ENCODE measurements at regions not wholly inside any gene's neighbourhood (a gene's known extent, or its start where the extent isn't known, plus 50 kb on each side); places are given as distances from the start of the nearest gene placed in this dataset.
"Not testable (repeated sequence)": the region's sequence is repeated elsewhere in the genome, so short reads cannot be mapped to it uniquely, and the experiment has no call there.

DNA sequence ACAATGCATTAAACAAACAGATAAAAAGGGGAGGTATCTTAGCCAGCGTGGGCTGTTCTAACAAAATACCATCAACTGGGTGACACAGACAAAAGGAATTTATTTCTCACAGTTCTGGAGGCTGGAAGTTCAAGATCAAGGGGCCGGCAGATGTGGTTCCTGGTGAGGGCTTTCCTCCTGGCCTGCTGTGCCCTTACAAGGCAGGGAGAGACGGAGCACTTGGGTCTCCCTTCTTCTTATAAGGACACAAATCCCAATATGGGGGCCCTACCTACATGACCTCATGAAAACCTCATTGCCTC lies 281.6 kb upstream of the KLF14 start:
- no peak for DNase-seq (ENCODE audit: low read depth in 2 of 2)

DNA sequence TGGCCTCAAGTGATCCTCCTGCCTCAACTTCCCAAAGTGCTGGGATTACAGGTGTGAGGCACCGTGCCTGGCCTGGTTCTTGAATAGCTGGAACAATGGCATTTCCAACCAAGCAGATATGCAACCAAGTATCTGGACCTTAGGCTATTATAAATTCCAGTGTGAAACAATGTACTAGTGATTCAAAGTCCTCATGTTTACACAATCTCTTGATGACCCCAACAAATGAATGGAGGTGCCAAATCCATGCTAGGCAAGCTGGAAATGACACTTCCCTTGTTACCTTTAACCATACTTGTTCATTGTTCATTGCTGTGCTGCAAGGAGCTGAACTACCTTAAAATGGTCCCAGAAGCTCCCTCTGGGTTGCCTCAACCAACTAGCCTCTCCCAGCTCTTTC lies 282.2 kb upstream of the KLF14 start:
- DNase-seq (ENCODE audit: low read depth in 2 of 2) = no peak

DNA sequence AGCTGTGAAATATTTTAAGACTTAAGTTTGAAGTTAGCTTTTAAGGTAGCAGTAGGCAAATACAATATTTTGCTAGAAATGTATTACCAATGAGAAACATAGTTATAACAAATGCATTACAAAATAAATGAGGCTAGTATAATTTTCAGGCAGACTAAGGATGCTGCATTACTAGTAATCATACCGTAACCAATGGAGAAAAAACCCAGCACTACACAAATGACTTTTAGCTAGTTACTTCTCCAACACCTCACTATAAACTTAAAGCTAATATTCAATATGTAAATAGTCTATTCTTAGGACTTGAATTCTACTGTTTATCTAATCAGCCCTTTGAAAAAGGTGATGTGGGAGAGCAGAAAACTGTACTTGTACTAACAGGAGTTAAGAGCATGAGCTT lies 285.3 kb upstream of the KLF14 start:
- no peak for DNase-seq (ENCODE audit: low read depth in 2 of 2)

DNA sequence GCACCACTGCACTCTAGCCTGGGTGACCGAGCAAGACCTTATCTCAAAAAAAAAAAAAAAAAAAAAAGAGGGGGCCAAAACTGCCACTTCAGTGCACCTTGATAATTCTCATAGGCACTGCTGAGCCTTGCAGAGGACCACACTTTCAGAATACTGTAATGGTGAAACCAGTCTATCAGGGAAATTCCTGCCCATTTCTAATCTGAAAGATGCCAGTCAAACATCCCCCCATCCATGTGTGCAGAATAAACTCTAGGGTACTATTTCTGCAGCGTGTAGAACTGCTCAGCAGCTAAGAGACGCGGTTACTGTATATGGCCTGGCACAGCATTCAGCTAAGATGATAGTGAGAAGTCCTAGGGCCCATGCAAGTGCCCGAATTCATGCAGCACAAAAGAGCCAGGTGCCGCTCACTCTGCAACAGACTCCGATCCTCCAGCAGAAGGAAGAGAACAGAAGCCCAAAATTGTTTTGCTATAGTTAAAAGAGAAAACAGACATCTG lies 286.8 kb upstream of the KLF14 start:
- no peak for DNase-seq (ENCODE audit: low read depth in 2 of 2)

DNA sequence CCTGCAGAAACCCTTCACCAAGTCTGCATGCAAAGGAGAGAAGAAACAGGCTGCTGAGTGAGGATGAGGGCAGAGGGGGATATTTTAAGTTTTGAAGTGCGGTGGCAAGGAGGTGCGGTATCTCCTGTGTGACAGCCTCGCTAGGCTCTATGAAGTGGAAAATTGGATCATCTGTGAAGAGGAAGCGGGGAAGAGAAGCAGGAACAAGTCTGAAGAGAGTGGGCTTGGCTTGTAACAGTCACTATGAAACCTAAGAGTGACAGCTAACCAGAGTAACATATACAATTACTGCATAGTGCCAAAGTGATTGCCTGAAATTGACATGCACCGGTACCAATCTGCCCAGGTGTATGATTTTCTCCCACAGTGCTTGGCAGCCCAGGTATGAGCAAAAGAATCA lies 287.5 kb upstream of the KLF14 start:
- DNase-seq (ENCODE audit: low read depth in 2 of 2) = no peak

DNA sequence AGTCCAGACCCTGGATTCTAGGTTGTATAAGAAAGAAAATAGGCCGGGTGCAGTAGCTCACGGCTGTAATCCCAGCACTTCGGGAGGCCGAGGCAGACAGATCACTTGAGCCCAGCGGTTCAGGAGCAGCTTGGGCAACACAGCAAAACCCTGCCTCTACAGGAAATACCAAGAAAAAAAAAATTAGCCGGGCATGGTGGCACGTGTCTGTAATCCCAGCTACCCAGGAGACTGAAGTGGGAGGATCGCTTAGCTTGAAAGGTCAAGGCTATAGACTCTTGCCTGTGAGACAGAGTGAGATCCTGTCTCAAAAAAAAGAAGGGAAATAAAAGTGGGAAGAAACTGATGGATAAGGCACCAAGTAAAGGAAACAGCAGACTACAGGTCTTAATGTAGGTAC lies 287.9 kb upstream of the KLF14 start:
- DNase-seq (ENCODE audit: low read depth in 2 of 2) = no peak

DNA sequence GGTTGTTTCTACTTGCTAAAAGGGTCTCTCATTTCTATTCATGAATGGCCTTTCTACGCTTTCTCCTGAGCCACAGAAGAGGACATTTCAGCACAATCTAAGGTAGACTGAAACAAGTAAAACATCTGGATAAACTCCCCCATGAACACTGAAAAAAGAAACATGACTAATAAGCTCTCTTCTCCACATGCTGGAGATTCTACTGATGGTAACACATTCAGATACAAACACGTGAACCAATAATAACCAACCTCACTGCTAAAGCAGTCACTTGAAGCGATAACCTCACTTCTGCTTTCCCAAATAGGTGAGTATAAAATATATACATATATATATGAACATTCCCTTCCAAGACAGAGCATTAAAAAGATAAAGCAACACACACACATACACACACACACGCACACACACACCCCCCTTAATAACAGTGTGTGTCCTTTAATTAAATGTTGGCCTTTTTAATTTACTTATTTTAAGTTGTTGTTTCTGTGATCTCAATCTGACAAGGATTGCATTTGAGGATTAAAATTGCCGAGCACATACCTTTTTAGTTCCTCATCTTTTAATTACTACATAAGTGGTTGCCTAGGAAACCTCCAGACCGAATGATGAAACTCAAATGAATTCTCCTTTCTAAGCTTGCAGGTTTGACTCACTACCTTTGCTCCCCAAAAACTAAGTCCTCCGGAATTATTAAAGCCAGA lies 292.4 kb upstream of the KLF14 start:
- DNase-seq (ENCODE audit: low read depth in 2 of 2) = no peak

DNA sequence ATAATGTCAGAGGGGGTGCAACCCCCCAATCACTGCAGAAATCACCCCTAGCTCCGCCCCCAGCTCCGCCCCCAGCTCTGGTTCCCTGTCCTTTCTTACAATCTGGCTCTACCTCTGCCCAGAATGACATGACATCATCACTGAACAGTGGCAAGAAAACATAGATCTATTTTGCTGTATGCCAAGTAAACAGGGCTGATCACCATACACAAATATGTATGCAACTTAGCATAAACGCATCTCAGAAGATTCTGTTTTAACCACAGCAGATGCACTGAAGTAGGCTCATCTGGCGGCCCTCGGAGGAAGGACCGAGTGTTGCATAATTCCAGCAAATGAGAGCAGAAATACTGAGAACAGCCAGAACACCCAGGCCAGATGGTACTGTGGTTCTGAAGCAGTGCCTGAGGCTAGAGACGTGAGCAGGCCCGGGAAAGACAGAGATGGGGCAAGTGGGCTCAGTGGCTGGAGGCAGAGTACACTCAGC lies 293.3 kb upstream of the KLF14 start:
- DNase-seq (ENCODE audit: low read depth in 2 of 2) = no peak

DNA sequence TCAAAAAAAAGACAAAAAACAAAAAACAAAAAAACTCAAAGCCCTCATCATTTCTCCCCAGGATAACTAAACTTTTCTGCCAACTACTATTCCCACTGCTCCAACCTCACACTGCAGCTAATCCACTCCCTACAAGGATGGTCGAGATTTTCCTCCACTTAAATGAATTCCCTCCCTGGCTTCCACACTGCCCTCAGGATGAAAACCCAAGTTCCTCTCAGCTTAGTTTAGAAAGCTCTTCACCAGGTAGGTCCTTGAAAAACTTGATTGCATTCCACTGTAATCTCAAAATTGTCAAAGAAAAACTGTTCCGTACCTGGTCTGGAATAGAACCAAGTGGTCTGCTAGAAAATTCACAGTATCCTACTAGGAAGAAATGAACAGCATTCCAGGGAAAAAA lies 294.3 kb upstream of the KLF14 start:
- no peak for DNase-seq (ENCODE audit: low read depth in 2 of 2)

DNA sequence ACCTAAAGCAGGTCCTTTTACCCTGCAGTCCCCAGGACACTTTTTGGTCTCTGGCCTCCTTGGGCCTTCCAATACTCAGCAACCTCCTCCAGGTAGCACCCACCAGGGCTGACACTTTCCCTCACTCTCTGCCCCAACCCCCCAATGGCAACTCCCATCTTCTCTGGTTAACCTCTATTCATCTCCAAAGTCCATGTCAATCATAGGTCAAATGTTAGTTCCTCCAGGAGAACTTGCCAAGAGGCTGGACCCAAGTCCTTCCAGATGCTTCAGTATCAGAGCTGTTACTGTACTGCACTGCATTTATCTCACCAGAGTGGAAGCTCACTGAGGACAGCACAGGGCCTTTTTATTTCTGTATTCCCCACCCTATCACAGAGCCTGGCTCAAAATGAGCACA lies 295.0 kb upstream of the KLF14 start:
- DNase-seq (ENCODE audit: low read depth in 2 of 2) = no peak

DNA sequence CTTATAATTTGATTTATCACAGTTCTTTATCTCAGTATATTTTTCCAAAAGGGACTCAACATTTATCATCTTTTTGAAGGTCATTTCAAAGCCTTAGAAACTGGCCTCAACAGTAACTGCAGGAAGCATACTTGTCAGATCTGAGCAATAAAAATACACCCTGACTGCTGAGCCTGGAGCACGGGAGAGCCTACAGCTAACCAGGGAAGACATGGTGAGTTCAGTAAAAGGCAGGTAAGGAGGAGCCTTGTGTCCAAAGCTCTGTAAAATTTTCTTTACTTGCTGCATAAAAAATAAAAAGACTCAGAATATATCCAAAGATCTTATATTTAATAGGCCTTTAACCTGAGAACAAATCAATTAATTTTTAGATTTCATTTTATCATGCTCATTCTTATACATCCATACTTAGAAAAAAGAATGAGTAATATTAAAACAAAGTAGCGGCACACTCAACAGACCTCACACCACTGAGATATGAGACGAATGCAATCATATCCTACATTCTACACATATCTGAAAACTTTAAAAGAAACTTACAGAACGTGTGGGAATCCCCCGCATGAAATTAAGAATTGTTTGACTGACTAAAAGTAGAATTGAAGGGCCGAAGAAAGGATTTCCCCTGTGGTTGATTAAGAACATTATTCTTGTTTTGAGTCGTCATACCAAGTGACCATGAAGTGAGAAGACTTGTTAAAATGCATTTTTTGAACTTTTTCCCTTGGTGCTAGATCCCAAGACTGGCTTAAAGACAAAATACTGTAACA lies 296.4 kb upstream of the MKLN1 start:
- DNase-seq (ENCODE audit: low read depth in 2 of 2) = no peak

DNA sequence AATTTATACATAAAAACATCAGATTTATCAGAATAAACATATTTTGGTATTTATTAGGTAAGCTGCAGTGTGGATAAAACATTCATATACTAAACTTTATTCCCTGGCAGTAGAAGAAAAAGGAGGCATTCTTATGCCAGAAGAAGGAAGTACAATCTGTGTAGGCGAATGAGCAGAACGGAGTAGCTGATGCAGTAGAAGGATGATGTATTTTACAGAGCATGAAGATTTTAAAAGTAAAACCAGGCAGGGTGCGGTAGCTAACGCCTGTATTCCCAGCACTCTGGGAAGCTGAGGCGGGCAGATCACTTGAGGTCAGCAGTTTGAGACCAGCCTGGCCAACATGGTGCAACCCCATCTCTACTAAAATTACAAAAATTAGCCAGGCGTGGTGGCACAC lies 294.9 kb upstream of the MKLN1 start:
- DNase-seq (ENCODE audit: low read depth in 2 of 2) = no peak

DNA sequence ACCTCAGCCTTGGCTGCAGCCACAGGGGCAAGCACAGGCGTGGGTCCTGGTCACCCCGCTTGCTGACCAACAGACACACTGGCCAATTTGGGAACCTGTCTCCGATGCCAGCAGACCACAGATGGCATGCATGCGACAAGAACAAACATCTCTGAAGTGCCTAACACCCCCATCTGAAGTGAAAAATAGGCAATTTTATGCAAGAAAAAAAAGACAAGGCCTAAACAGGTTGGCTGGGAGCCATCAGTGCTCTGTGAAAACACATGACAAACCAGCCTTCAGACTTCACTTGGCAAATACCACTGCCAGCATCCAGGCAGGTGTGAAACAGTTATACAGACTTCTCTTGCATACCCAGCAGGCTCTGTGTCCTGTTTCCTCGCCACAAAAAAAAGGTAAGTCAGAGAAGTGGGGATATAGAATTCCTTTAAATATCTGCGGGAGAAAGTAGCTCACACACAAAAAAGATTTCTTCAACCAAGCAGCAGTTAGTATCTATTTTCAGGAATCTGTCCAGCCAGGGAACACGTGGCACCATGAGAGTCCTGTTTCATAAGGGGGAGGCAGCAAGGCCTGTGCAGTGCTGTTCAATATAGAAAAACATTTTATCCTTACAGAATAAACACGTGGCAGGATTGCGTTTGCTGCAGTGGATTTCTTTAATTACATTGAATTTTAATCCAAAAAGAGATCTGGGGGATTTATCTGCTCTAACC lies 293.4 kb upstream of the MKLN1 start:
- no peak for DNase-seq (ENCODE audit: low read depth in 2 of 2)

DNA sequence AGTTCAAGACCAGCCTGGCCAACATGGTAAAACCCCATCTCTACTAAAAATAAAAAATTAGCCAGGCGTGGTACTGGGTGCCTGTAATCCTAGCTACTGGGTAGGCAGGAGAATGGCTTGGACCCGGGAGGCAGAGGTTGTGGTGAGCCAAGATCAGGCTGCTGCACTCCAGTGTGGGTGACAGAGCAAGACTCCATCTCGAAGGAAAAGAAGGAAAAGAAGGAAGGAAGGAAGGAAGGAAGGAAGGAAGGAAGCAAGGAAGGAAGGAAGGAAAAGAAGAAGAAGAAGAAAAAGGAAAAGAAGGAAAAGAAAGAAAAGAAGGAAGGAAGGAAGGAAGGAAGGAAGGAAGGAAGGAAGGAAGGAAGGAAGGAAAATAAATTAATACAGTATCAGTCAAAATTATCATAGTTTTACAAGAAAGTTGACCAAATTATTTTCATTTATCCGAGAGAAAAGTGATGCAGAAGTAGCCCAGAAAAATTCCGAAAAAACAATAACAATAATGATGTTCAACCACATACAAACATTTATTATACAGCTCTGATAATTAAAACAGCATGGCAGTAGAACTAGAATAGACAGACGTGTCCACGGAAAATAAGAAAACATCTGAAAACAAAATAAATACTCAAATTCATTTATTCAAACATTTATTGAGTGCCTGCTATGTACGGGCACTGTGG lies 292.4 kb upstream of the MKLN1 start:
- no peak for DNase-seq (ENCODE audit: low read depth in 2 of 2)

DNA sequence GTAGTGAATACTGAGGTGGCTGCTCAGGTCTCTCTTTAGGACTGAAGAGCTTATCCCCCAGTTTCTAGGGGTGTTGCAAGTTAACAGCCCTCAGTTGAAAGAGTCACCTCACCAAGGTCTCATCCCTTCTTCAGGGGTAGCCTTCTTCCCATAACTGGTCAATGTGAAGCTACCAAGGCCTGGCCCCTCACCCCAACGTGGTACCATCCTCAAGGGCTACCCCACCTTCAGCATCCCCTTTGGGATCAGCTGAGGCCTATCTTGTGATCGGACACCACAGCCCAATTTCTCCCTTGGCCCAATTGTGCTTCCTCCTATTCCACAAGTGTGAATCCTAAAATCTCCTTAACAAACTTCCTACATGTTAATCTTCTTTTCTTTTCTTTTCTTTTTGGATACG lies 289.5 kb upstream of the MKLN1 start:
- DNase-seq (ENCODE audit: low read depth in 2 of 2) = no peak

DNA sequence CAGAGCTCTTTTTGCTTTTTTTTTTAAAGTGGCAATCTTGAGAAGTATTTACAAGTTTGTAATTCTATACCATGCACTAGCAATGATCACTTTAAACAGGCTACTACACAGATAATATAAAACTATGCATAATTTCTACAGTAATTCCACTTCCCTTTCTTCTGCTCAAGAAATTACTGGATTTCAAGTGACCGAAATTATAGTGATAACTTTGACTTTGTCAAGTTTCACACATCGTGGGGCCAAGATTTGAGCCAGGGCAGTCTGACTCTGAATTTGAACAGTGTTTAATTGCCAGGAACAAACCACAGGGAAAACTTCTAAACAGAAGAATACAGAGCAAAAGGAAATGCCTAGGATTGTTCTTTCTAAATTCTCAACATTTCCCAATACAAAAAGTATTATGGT lies 288.3 kb upstream of the MKLN1 start:
- no peak for DNase-seq (ENCODE audit: low read depth in 2 of 2)

DNA sequence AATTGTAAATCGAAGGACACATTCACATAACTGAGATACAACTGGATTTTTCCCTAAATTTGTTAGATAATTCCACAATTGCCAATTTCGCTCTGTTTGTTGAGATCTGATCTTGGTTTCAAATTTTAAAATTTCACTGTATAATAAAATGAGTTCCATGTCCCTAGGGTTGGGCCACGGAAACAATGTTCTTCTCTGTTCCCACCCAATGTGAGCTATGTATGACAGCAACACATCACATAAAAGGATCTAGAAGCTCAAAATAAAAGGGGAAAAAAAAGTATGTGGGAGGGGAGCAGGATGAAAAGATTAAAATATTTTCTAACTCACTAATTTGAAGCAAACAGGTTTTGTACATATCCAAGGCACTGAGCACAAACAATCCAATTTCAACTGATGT lies 287.8 kb upstream of the MKLN1 start:
- no peak for DNase-seq (ENCODE audit: low read depth in 2 of 2)

DNA sequence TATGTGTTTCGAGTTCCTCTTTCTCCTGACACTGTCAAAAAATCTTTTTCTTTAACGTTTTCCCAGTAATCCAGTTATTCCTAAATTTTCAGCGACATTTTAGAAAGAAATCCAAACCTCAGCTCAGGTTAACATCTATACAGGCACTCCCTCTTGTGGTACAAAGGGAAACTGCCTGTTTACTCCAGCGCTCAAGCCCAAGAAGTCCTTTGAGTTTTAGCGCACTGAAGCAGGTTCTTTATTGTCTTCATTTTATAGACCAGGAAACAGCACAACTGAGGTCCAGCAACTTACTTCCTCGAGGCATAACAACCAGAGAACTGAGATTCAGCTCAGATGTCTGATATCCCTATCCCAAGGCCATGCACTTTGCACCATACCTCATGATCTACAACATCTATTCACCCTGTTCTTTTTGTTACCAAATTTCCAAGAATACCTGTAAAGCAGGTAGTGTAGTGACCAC lies 287.2 kb upstream of the MKLN1 start:
- peak in 1 of 2 donors; percentile 23 for DNase-seq (ENCODE audit: low read depth in 2 of 2)

DNA sequence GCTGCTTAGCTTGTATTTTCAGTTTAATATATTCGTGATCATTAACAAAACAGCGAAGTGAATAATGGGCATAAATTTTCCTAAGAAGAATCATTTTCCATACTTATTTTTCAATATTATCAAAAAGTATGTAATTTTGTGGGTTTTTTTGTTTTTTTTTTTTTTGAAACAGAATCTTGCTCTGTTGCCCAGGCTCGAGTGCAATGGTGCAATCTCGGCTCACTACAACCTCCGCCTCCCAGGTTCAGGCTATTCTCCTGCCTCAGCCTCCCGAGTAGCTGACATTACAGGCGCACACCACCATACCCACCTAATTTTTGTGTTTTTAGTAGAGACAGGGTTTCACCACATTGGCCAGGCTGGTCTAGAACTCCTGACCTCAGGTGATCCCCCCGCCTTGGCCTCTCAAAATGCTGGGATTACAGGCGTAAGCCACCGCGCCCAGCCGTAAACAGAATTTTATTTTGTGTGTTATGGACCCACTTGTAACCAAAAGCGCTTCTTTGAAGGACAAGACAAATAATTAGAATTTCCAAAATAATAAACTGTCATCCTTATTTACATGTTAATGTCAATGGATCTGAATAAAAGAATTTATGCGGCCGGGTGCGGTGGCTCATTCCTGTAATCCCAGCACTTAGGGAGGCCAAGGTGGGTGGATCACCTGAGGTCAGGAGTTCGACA lies 286.5 kb upstream of the MKLN1 start:
- DNase-seq (ENCODE audit: low read depth in 2 of 2) = not testable (repeated sequence)

DNA sequence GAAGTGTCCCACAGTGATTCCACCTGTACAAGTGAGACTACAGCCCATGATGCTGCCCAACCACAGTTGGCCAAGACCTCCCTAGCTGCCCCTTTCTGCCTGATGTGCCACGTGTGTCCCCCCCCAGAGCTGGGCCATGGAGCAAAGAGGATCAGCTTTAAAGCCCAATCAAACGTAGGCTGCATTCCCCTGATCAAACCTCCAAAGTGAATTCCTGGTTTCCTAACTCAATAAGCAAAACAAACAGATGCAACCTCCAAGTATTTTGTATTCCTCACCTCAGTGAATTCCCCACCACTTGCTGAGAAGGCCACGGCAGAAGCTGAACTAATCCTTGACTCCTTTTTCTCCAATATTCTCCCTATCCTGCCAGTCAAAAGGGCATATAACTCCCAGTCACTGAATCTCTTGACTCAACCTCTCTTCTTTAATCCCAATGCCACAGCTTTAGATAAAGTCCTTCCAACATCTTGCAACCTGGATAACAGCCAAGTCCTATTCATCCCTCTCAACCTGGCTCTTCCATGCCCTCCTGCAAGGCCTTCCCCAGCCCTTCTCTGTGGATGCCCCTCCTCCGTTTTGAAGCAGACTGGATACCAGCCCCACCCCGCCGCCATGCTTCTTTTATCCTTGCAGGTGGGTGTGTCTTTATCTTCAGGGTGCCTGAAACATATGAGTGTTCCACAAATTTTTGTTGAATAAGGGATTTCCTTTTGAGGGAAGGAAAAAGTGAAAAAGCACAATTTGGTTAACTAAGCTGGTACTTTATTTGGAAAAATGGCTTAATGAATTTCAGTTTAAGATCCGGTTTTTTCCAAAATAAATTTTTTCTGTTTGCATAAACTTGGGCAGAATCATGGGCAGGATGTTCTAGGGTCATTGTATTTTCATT lies 285.2 kb upstream of the MKLN1 start:
- DNase-seq (ENCODE audit: low read depth in 2 of 2) = no peak
